WTC11 (cell line): ENCODE measurements at regions not wholly inside any gene's neighbourhood (a gene's known extent, or its start where the extent isn't known, plus 50 kb on each side); places are given as distances from the start of the nearest gene placed in this dataset.

ENCODE experiments used
- ATAC-seq: fragments of 200-7000 bp; cut with Tn5 transposase; 2 replicates; pipeline ENCODE4 v1.10.0; 2021; ENCODE audit warnings: mild to moderate bottlenecking, moderate library complexity
- CTCF ChIA-PET: fragments of 300-600 bp; sonication (Branson Sonifier 250); formaldehyde crosslinking; loops from one replicate; lab custom pipeline; 2021; ENCODE audit warnings: antibody characterized with exemption; lab: Charles Lee
- POLR2A ChIA-PET: fragments of 350-600 bp; sonication (Branson Sonifier 250); formaldehyde crosslinking; loops from one replicate; lab custom pipeline; 2021; ENCODE audit warnings: antibody characterized with exemption; lab: Charles Lee
- DNase-seq: peaks from one replicate; pipeline ENCODE4 v3.0.0; 2021; ENCODE audit warnings: low spot score
- H3K27ac Mint-ChIP-seq: 2 replicates; pipeline ENCODE4 v1.8.0; 2021; ENCODE audit warnings: mixed read lengths
- H3K27me3 Mint-ChIP-seq: 2 replicates; pipeline ENCODE4 v1.8.0; 2021; ENCODE audit warnings: low read depth, mild to moderate bottlenecking, moderate library complexity, mixed read lengths
- H3K36me3 Mint-ChIP-seq: 2 replicates; pipeline ENCODE4 v1.8.0; 2021; ENCODE audit warnings: mixed read lengths
- H3K4me1 Mint-ChIP-seq: 2 replicates; pipeline ENCODE4 v1.8.0; 2022; ENCODE audit warnings: mixed read lengths
- H3K4me3 Mint-ChIP-seq: 2 replicates; pipeline ENCODE4 v1.8.0; 2021; ENCODE audit warnings: mild to moderate bottlenecking, moderate library complexity, mixed read lengths
- H3K9me3 Mint-ChIP-seq: 2 replicates; pipeline ENCODE4 v1.8.0; 2021; ENCODE audit warnings: mixed read lengths
- AFF4 ChIP-seq: sonication (generic); formaldehyde crosslinking; IDR thresholded peaks from 2 replicates; pipeline ENCODE4 v1.8.1; 2023; ENCODE audit warnings: mild to moderate bottlenecking, missing genetic modification reagents, borderline replicate concordance
- AR ChIP-seq: fragments of 250-450 bp; sonication (Bioruptor Pico); IDR thresholded peaks from 2 replicates; pipeline ENCODE4 v1.9.0; 2021; ENCODE audit warnings: mild to moderate bottlenecking
- E2F1 ChIP-seq: sonication (generic); formaldehyde crosslinking; IDR thresholded peaks from 2 replicates; pipeline ENCODE4 v1.8.0; 2022; ENCODE audit warnings: mild to moderate bottlenecking, missing genetic modification reagents
- ELF4 ChIP-seq: sonication (generic); formaldehyde crosslinking; IDR thresholded peaks from 2 replicates; pipeline ENCODE4 v1.8.1; 2022; ENCODE audit warnings: low read depth, mild to moderate bottlenecking, moderate library complexity, missing genetic modification reagents
- ERG ChIP-seq: fragments of 250-450 bp; sonication (Bioruptor Pico); IDR thresholded peaks from 2 replicates; pipeline ENCODE4 v1.8.0; 2021; ENCODE audit warnings: mild to moderate bottlenecking
- FOXK1 ChIP-seq: sonication (generic); formaldehyde crosslinking; IDR thresholded peaks from 2 replicates; pipeline ENCODE4 v1.8.0; 2022; ENCODE audit warnings: mild to moderate bottlenecking, moderate library complexity, missing genetic modification reagents
- GTF2I ChIP-seq: fragments of 250-450 bp; sonication (Bioruptor Pico); conservative IDR thresholded peaks from 2 replicates; pipeline ENCODE4 v1.4.0; 2021; ENCODE audit warnings: mild to moderate bottlenecking
- KAT7 ChIP-seq: sonication (generic); formaldehyde crosslinking; IDR thresholded peaks from 2 replicates; pipeline ENCODE4 v1.8.1; 2023; ENCODE audit warnings: missing genetic modification reagents, mild to moderate bottlenecking, borderline replicate concordance
- MLX ChIP-seq: sonication (generic); formaldehyde crosslinking; IDR thresholded peaks from 2 replicates; pipeline ENCODE4 v1.8.1; 2023; ENCODE audit warnings: mild to moderate bottlenecking, missing genetic modification reagents, moderate library complexity
- NFYB ChIP-seq: sonication (generic); formaldehyde crosslinking; conservative IDR thresholded peaks from 2 replicates; pipeline ENCODE4 v1.8.0; 2022; ENCODE audit warnings: low read depth, missing genetic modification reagents
- NR3C1 ChIP-seq: sonication (generic); formaldehyde crosslinking; conservative IDR thresholded peaks from 2 replicates; pipeline ENCODE4 v1.8.1; 2023; ENCODE audit warnings: low read depth, mild to moderate bottlenecking, missing genetic modification reagents
- PREB ChIP-seq: sonication (generic); formaldehyde crosslinking; IDR thresholded peaks from 2 replicates; pipeline ENCODE4 v1.8.1; 2022; ENCODE audit warnings: mild to moderate bottlenecking, missing genetic modification reagents, moderate library complexity, borderline replicate concordance
- SMAD3 ChIP-seq: sonication (generic); formaldehyde crosslinking; IDR thresholded peaks from 2 replicates; pipeline ENCODE4 v1.8.0; 2022; ENCODE audit warnings: missing genetic modification reagents, mild to moderate bottlenecking, borderline replicate concordance
- TEAD1 ChIP-seq: sonication (generic); formaldehyde crosslinking; IDR thresholded peaks from 2 replicates; pipeline ENCODE4 v1.8.0; 2022; ENCODE audit warnings: mild to moderate bottlenecking, missing genetic modification reagents
- TP53 ChIP-seq: sonication (generic); formaldehyde crosslinking; IDR thresholded peaks from 2 replicates; pipeline ENCODE4 v1.8.1; 2023; ENCODE audit warnings: mild to moderate bottlenecking, missing genetic modification reagents
- USF1 ChIP-seq: sonication (generic); formaldehyde crosslinking; IDR thresholded peaks from 2 replicates; pipeline ENCODE4 v1.8.0; 2022; ENCODE audit warnings: mild to moderate bottlenecking, missing genetic modification reagents
- USF2 ChIP-seq: sonication (generic); formaldehyde crosslinking; IDR thresholded peaks from 2 replicates; pipeline ENCODE4 v1.8.1; 2023; ENCODE audit warnings: mild to moderate bottlenecking, missing genetic modification reagents, moderate library complexity
- ZNF121 ChIP-seq: sonication (generic); formaldehyde crosslinking; IDR thresholded peaks from 2 replicates; pipeline ENCODE4 v1.8.0; 2023; ENCODE audit warnings: missing genetic modification reagents
- ZNF138 ChIP-seq: sonication (generic); formaldehyde crosslinking; conservative IDR thresholded peaks from 2 replicates; pipeline ENCODE4 v1.8.1; 2022; ENCODE audit warnings: mild to moderate bottlenecking, moderate library complexity, missing genetic modification reagents

GRCh38 chr3:148428862-148429605, 268.7 kb upstream of the AGTR1 start:
- ChIA-PET CTCF (no interaction called here), POLR2A (no interaction called here)
- Mint-ChIP-seq H3K27me3 (no peaks in the 10 kb centered on the region), H3K36me3 (no peaks in the 10 kb centered on the region), H3K9me3 (peaks cover 2% of the 10 kb centered on the region; the same call in 1 of the 2 replicates), H3K4me3 (no peak overlapping the region), H3K4me1 (no peaks in the 10 kb centered on the region), H3K27ac (no peak overlapping the region)
- DNase-seq: no peak
- no peak for TF ChIP-seq PREB
- no peak for TF ChIP-seq MLX (CRISPR knock-in tag)
- TF ChIP-seq TP53 (CRISPR knock-in tag): no peak
- no peak for TF ChIP-seq E2F1
- TF ChIP-seq GTF2I (CRISPR knock-in tag): no peak
- ATAC-seq: no peak

GRCh38 chr3:148433665-148434064, 264.0 kb upstream of the AGTR1 start:
- Mint-ChIP-seq H3K4me3 (no peak overlapping the region), H3K36me3 (no peaks in the 10 kb centered on the region), H3K27ac (no peak overlapping the region), H3K4me1 (no peaks in the 10 kb centered on the region), H3K9me3 (peaks cover 12% of the 10 kb centered on the region), H3K27me3 (no peaks in the 10 kb centered on the region)
- no peak for DNase-seq
- no peak for ATAC-seq
- ChIA-PET CTCF (no interaction called here), POLR2A (no interaction called here)
- TF ChIP-seq NR3C1 (no peak), AFF4 (CRISPR knock-in tag) (no peak), ZNF121 (no peak), FOXK1 (CRISPR knock-in tag) (no peak), ERG (no peak), KAT7 (CRISPR knock-in tag) (no peak)

GRCh38 chr3:148435534-148435933, 262.2 kb upstream of the AGTR1 start:
- Mint-ChIP-seq H3K4me3 (no peak overlapping the region), H3K4me1 (peaks cover 8% of the 10 kb centered on the region; the same call in 1 of the 2 replicates), H3K9me3 (peaks cover 12% of the 10 kb centered on the region), H3K27ac (no peak overlapping the region), H3K27me3 (no peaks in the 10 kb centered on the region), H3K36me3 (no peaks in the 10 kb centered on the region)
- TF ChIP-seq TEAD1 (CRISPR knock-in tag) (no peak), USF2 (CRISPR knock-in tag) (no peak), ZNF138 (no peak), USF1 (no peak), NFYB (CRISPR knock-in tag) (no peak), AR (no peak), ELF4 (no peak), SMAD3 (no peak)
- DNase-seq (no peak), ATAC-seq (no peak)
- ChIA-PET POLR2A (no interaction called here), CTCF (no interaction called here)
